Endothelial cell of umbilical vein (primary cell): ENCODE measurements at regions not wholly inside any gene's neighbourhood (a gene's known extent, or its start where the extent isn't known, plus 50 kb on each side); places are given as distances from the start of the nearest gene placed in this dataset.

ENCODE experiments used
- BruUV-seq: library from RNA; stranded (reverse); fragments of 400-500 nt; replicated peaks from 2 replicates; lab custom pipeline; 2021; lab: Mats Ljungman, UMichigan
- CTCF ChIA-PET: fragments of 300-600, 350-600 bp; sonication (Branson Sonifier 250); formaldehyde crosslinking; loops from one replicate; lab custom pipeline; 2021; ENCODE audit warnings: antibody characterized with exemption, inconsistent platforms; lab: Charles Lee
- POLR2A ChIA-PET: fragments of 300-600, 350-600 bp; sonication (Branson Sonifier 250); formaldehyde crosslinking; loops from one replicate; lab custom pipeline; 2021; ENCODE audit warnings: antibody characterized with exemption, inconsistent platforms; lab: Charles Lee
- DNase-seq: peaks from one replicate; pipeline ENCODE4 v3.0.0-alpha.2; 2011; ENCODE audit warnings: low read depth, low spot score
- FAIRE-seq: peaks from 2 replicates; lab custom pipeline; 2011; peaks lifted over from hg19 to GRCh38; lab: Jason Lieb, UNC
- H2AFZ ChIP-seq: 2 replicates; pipeline ENCODE4 v1.6.0; 2012; ENCODE audit warnings: low read depth, low read length, control low read depth, inconsistent platforms
- H3K27ac ChIP-seq: 2 replicates; pipeline ENCODE4 v1.5.1; 2011; ENCODE audit warnings: low read depth, mild to moderate bottlenecking, control low read depth, low read length, moderate library complexity; ENCODE audit not compliant: insufficient read depth
- H3K27me3 ChIP-seq, 2 experiments: 2 replicates each; pipeline versions ENCODE4 v1.6.0 to v1.6.1; 2011; ENCODE audit warnings: low read length in 2 of 2, mixed read lengths in 1 of 2; ENCODE audit not compliant: control insufficient read depth in 2 of 2, insufficient read depth in 2 of 2
- H3K36me3 ChIP-seq, 2 experiments: 2 replicates in 1 of 2; 3 replicates in 1 of 2; pipeline ENCODE4 v1.5.1; 2011; ENCODE audit warnings: low read length in 2 of 2, mild to moderate bottlenecking in 1 of 2, moderate library complexity in 1 of 2; ENCODE audit not compliant: control insufficient read depth in 2 of 2, insufficient read depth in 2 of 2; ENCODE audit errors: extremely low read depth in 1 of 2
- H3K4me1 ChIP-seq: 3 replicates; pipeline ENCODE4 v1.5.1; 2011; ENCODE audit warnings: mild to moderate bottlenecking, low read length; ENCODE audit not compliant: control insufficient read depth, insufficient read depth; ENCODE audit errors: extremely low read depth
- H3K4me2 ChIP-seq: 2 replicates; pipeline ENCODE4 v1.6.1; 2011; ENCODE audit warnings: low read length, control low read depth, mixed read lengths; ENCODE audit not compliant: insufficient read depth
- H3K4me3 ChIP-seq, 3 experiments: fragments of 200-600 bp in 1 of 3; sonication (generic), shearing (Covaris generic) in 1 of 3; replicated peaks in 1 of 3; 2 replicates each; pipeline ENCODE4 v1.5.1; 2011 to 2016; ENCODE audit warnings: control low read depth in 3 of 3, low read length in 3 of 3, mild to moderate bottlenecking in 2 of 3, inconsistent platforms in 1 of 3, low read depth in 1 of 3, moderate library complexity in 1 of 3; ENCODE audit not compliant: insufficient read depth in 1 of 3
- H3K79me2 ChIP-seq: 2 replicates; pipeline ENCODE4 v1.6.0; 2012; ENCODE audit warnings: low read length, inconsistent platforms; ENCODE audit not compliant: control insufficient read depth, insufficient read depth
- H3K9ac ChIP-seq: replicated peaks from 2 replicates; pipeline ENCODE3; 2011; ENCODE audit warnings: low read length, control low read depth; ENCODE audit not compliant: insufficient read depth; ENCODE audit errors: extremely low read depth
- H3K9me1 ChIP-seq: replicated peaks from 3 replicates; pipeline ENCODE4 v1.6.0; 2011; ENCODE audit warnings: mild to moderate bottlenecking, low read length; ENCODE audit not compliant: control insufficient read depth, insufficient read depth; ENCODE audit errors: extremely low read depth
- H3K9me3 ChIP-seq: replicated peaks from 2 replicates; pipeline ENCODE4 v1.5.1; 2012; ENCODE audit warnings: low read length, inconsistent platforms; ENCODE audit not compliant: control insufficient read depth, insufficient read depth
- H4K20me1 ChIP-seq: replicated peaks from 2 replicates; pipeline ENCODE3; 2011; ENCODE audit warnings: mild to moderate bottlenecking, low read length; ENCODE audit not compliant: control insufficient read depth, insufficient read depth; ENCODE audit errors: extremely low read depth
- EZH2 ChIP-seq: IDR thresholded peaks from 2 replicates; pipeline ENCODE4 v1.6.1; 2012; ENCODE audit warnings: borderline replicate concordance, low read depth, mild to moderate bottlenecking, moderate library complexity, low read length, inconsistent platforms; ENCODE audit not compliant: severe bottlenecking
- FOS ChIP-seq: IDR thresholded peaks from 2 replicates; pipeline ENCODE4 v1.6.1; 2011; ENCODE audit warnings: mild to moderate bottlenecking, low read length, moderate library complexity, borderline replicate concordance; ENCODE audit not compliant: insufficient read depth
- GATA2 ChIP-seq: IDR thresholded peaks from 2 replicates; pipeline ENCODE4 v1.7.0; 2011; ENCODE audit warnings: low read depth, mild to moderate bottlenecking, moderate library complexity, mixed read lengths, low read length; ENCODE audit not compliant: insufficient read length, insufficient read depth
- JUN ChIP-seq: IDR thresholded peaks from 2 replicates; pipeline ENCODE4 v1.6.1; 2011; ENCODE audit warnings: borderline replicate concordance, low read depth; ENCODE audit not compliant: insufficient read length, insufficient read depth
- MAX ChIP-seq: IDR thresholded peaks from 2 replicates; pipeline ENCODE4 v1.6.1; 2011; ENCODE audit not compliant: insufficient read depth, insufficient read length
- MYC ChIP-seq: IDR thresholded peaks from one replicate; pipeline ENCODE4 v1.6.1; 2011; ENCODE audit warnings: mild to moderate bottlenecking, low read depth, low read length
- POLR2A ChIP-seq: IDR thresholded peaks from 2 replicates; pipeline ENCODE4 v1.6.1; 2012; ENCODE audit warnings: low read depth, mild to moderate bottlenecking, control low read depth, low read length
- POLR2AphosphoS5 ChIP-seq: IDR thresholded peaks from 2 replicates; pipeline ENCODE4 v1.6.1; 2012; ENCODE audit warnings: low read depth, mild to moderate bottlenecking, control low read depth, low read length, moderate library complexity; ENCODE audit not compliant: insufficient read depth
- dilution Hi-C: fragments of 300-500 bp; cut with MboI; formaldehyde crosslinking; loops from one replicate; pipeline ENCODE4 v1.15.0; 2019; ENCODE audit warnings: low sequenced_read_pairs; ENCODE audit not compliant: extremely low pct_ligation_motif_present
- intact Hi-C: fragments of 100-400 bp; cut with micrococcal nuclease; formaldehyde crosslinking; loops from one replicate; pipeline ENCODE4 v1.10.0; 2022
- TF ChIP-seq, protein P1 (sequence below), 2 donors: IDR thresholded peaks; 1 replicate in 1 of 2; 2 replicates in 1 of 2; pipeline ENCODE4 v1.5.1; 2011; ENCODE audit warnings: low read length in 2 of 2, mild to moderate bottlenecking in 2 of 2, moderate library complexity in 2 of 2, control low read depth in 1 of 2, inconsistent platforms in 1 of 2, low read depth in 1 of 2; ENCODE audit not compliant: insufficient read depth in 1 of 2; ENCODE audit errors: extremely low read depth in 1 of 2

GRCh38 chr11:30801357-30801756, 215.2 kb upstream of the MPPED2 start:
- H3K9ac ChIP-seq, result no peak overlapping the region
- intact Hi-C loops (no loop called here), dilution Hi-C loops (no loop called here)
- no peaks in the 10 kb centered on the region for H3K27me3 ChIP-seq
- H3K36me3 ChIP-seq, result no peaks in the 10 kb centered on the region
- TF ChIP-seq FOS (no peak), GATA2 (no peak), JUN (no peak)
- DNase-seq (no peak), FAIRE-seq (no peak)
- H3K79me2 ChIP-seq, result no peaks in the 10 kb centered on the region
- no peak overlapping the region for H3K27ac ChIP-seq
- POLR2A ChIA-PET, result no interaction called here
- BruUV-seq, result no TSS peak
- no peaks in the 10 kb centered on the region for H3K9me3 ChIP-seq
- CTCF ChIA-PET, result no interaction called here
- no peaks in the 10 kb centered on the region for H4K20me1 ChIP-seq
- no peak overlapping the region for H3K4me3 ChIP-seq
- H3K4me1 ChIP-seq, result no peaks in the 10 kb centered on the region
- no peak overlapping the region for H3K4me2 ChIP-seq
- no peaks in the 10 kb centered on the region for H3K9me1 ChIP-seq
- no peak overlapping the region for H2AFZ ChIP-seq

- H3K4me1 ChIP-seq, result no peaks in the 10 kb centered on the region
- H3K4me2 ChIP-seq, result no peak overlapping the region
- H3K36me3 ChIP-seq, result no peaks in the 10 kb centered on the region
- dilution Hi-C loops (no loop called here), intact Hi-C loops (no loop called here)
- no peaks in the 10 kb centered on the region for H3K79me2 ChIP-seq
- TF ChIP-seq POLR2AphosphoS5, result no peak
- TF ChIP-seq MYC, result no peak
- no peak for TF ChIP-seq POLR2A
- no peak for TF ChIP-seq JUN
- TF ChIP-seq GATA2, result no peak
- TF ChIP-seq EZH2, result no peak
- TF ChIP-seq MAX, result no peak
- TF ChIP-seq, protein P1, sequence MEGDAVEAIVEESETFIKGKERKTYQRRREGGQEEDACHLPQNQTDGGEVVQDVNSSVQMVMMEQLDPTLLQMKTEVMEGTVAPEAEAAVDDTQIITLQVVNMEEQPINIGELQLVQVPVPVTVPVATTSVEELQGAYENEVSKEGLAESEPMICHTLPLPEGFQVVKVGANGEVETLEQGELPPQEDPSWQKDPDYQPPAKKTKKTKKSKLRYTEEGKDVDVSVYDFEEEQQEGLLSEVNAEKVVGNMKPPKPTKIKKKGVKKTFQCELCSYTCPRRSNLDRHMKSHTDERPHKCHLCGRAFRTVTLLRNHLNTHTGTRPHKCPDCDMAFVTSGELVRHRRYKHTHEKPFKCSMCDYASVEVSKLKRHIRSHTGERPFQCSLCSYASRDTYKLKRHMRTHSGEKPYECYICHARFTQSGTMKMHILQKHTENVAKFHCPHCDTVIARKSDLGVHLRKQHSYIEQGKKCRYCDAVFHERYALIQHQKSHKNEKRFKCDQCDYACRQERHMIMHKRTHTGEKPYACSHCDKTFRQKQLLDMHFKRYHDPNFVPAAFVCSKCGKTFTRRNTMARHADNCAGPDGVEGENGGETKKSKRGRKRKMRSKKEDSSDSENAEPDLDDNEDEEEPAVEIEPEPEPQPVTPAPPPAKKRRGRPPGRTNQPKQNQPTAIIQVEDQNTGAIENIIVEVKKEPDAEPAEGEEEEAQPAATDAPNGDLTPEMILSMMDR (IDR thresholded peaks at IDR 0.05; ENCODE audit: extremely low read depth in 1 of 2, insufficient read depth in 1 of 2, low read depth in 1 of 2, low read length in 2 of 2), result no peak
- TF ChIP-seq FOS, result no peak
- H3K27ac ChIP-seq, result no peak overlapping the region
- BruUV-seq, result no TSS peak
- DNase-seq (no peak), FAIRE-seq (no peak)
- H3K9me1 ChIP-seq, result no peaks in the 10 kb centered on the region
- H3K9me3 ChIP-seq, result no peaks in the 10 kb centered on the region
- H4K20me1 ChIP-seq, result no peaks in the 10 kb centered on the region
- ChIA-PET CTCF (no interaction called here), POLR2A (no interaction called here)
- H2AFZ ChIP-seq, result no peak overlapping the region
- no peaks in the 10 kb centered on the region for H3K27me3 ChIP-seq
- no peak overlapping the region for H3K9ac ChIP-seq
- no peak overlapping the region for H3K4me3 ChIP-seq
These were observed 214.8 kb upstream of the MPPED2 start for GRCh38 chr11:30800904-30801303.
